Hepatocyte (in vitro differentiated cells): ENCODE measurements at regions not wholly inside any gene's neighbourhood (a gene's known extent, or its start where the extent isn't known, plus 50 kb on each side); places are given as distances from the start of the nearest gene placed in this dataset.

Experiments used
- CTCF ChIP-seq: fragments of 200-600 bp; sonication (generic); IDR thresholded peaks from 2 replicates; pipeline ENCODE4 v1.5.1; 2016; ENCODE audit warnings: antibody characterized with exemption, mild to moderate bottlenecking; ENCODE audit not compliant: poor library complexity
- EZH2 ChIP-seq: fragments of 200-600 bp; sonication (generic); IDR thresholded peaks from 2 replicates; pipeline ENCODE4 v1.6.1; 2016; ENCODE audit warnings: antibody characterized with exemption, mild to moderate bottlenecking, borderline replicate concordance
- EZH2phosphoT487 ChIP-seq: fragments of 200-600 bp; sonication (generic); IDR thresholded peaks from one replicate; pipeline ENCODE4 v1.6.1; 2018; ENCODE audit warnings: antibody characterized with exemption, mild to moderate bottlenecking, low read depth, moderate library complexity; ENCODE audit not compliant: unreplicated experiment, severe bottlenecking

GRCh38 chr2:164275659-164276058 is 345.6 kb downstream of the GRB14 start:
- TF ChIP-seq CTCF = no peak
- no peak for TF ChIP-seq EZH2phosphoT487
- TF ChIP-seq EZH2 = no peak
